IMR-90 (cell line): ENCODE measurements at regions not wholly inside any gene's neighbourhood (a gene's known extent, or its start where the extent isn't known, plus 50 kb on each side); places are given as distances from the start of the nearest gene placed in this dataset.

Experiments used
- ATAC-seq: fragments of 200-7000 bp; cut with Tn5 transposase; 2 replicates; pipeline ENCODE4 v1.9.1; 2020; ENCODE audit warnings: low read depth, mild to moderate bottlenecking, moderate library complexity
- BruUV-seq: library from RNA; stranded (reverse); fragments of 400-500 nt; replicated peaks from 2 replicates; lab custom pipeline; 2021; lab: Mats Ljungman, UMichigan
- CTCF ChIA-PET: fragments of 300-600 bp; formaldehyde crosslinking; extraction: SDS; loops from one replicate; lab custom pipeline; 2021; ENCODE audit warnings: antibody characterized with exemption; lab: Yijun Ruan, JAX
- POLR2A ChIA-PET: fragments of 300-600 bp; sonication (Branson Sonifier 250); formaldehyde crosslinking; loops from one replicate; lab custom pipeline; 2022; ENCODE audit warnings: antibody characterized with exemption; ENCODE audit not compliant: unreplicated experiment; lab: Charles Lee
- DNase-seq: peaks from one replicate; pipeline ENCODE4 v3.0.0; 2013
- H2AFZ ChIP-seq: replicated peaks from 2 replicates; pipeline ENCODE3; 2013; ENCODE audit warnings: low read length, mild to moderate bottlenecking; ENCODE audit not compliant: poor library complexity
- H2AK5ac ChIP-seq: 2 replicates; pipeline ENCODE4 v1.6.1; 2013; ENCODE audit warnings: low read depth, low read length, inconsistent platforms
- H2AK9ac ChIP-seq: replicated peaks from 2 replicates; pipeline ENCODE3; 2013; ENCODE audit warnings: mild to moderate bottlenecking, low read depth, low read length, moderate library complexity; ENCODE audit not compliant: poor library complexity
- H2BK120ac ChIP-seq: 2 replicates; pipeline ENCODE4 v1.6.1; 2013; ENCODE audit warnings: low read depth, low read length, inconsistent platforms
- H2BK15ac ChIP-seq: 3 replicates; pipeline ENCODE4 v1.6.1; 2013; ENCODE audit warnings: low read depth, low read length, inconsistent platforms
- H2BK20ac ChIP-seq: 2 replicates; pipeline ENCODE4 v1.6.1; 2013; ENCODE audit warnings: low read depth, mild to moderate bottlenecking, inconsistent platforms, low read length, moderate library complexity
- H2BK5ac ChIP-seq: 2 replicates; pipeline ENCODE4 v1.6.1; 2013; ENCODE audit warnings: mild to moderate bottlenecking, low read depth, low read length, inconsistent platforms; ENCODE audit not compliant: poor library complexity, severe bottlenecking
- H3K14ac ChIP-seq: replicated peaks from 2 replicates; pipeline ENCODE4 v1.6.1; 2013; ENCODE audit warnings: low read depth, low read length, inconsistent platforms
- H3K18ac ChIP-seq: 2 replicates; pipeline ENCODE4 v1.6.1; 2013; ENCODE audit warnings: low read depth, low read length, control low read depth
- H3K23ac ChIP-seq: 2 replicates; pipeline ENCODE4 v1.6.1; 2013; ENCODE audit warnings: low read depth, low read length, inconsistent platforms
- H3K27ac ChIP-seq: 2 replicates; pipeline ENCODE4 v1.5.1; 2013; ENCODE audit warnings: mild to moderate bottlenecking, control low read depth, low read length; ENCODE audit not compliant: insufficient read depth
- H3K27me3 ChIP-seq: 2 replicates; pipeline ENCODE4 v1.6.1; 2013; ENCODE audit warnings: low read length; ENCODE audit not compliant: control insufficient read depth, insufficient read depth
- H3K36me3 ChIP-seq: 2 replicates; pipeline ENCODE4 v1.6.1; 2013; ENCODE audit warnings: low read length, mixed read lengths; ENCODE audit not compliant: control insufficient read depth, insufficient read depth
- H3K4ac ChIP-seq: 2 replicates; pipeline ENCODE4 v1.6.1; 2013; ENCODE audit warnings: low read depth, low read length, inconsistent platforms
- H3K4me1 ChIP-seq: 2 replicates; pipeline ENCODE4 v1.6.1; 2013; ENCODE audit warnings: low read length, mixed read lengths; ENCODE audit not compliant: control insufficient read depth, insufficient read depth
- H3K4me2 ChIP-seq: 2 replicates; pipeline ENCODE4 v1.6.1; 2013; ENCODE audit warnings: low read depth, mild to moderate bottlenecking, control low read depth, low read length, moderate library complexity
- H3K4me3 ChIP-seq: 2 replicates; pipeline ENCODE4 v1.5.1; 2013; ENCODE audit warnings: low read depth, mild to moderate bottlenecking, control low read depth, low read length, moderate library complexity; ENCODE audit not compliant: insufficient read depth
- H3K56ac ChIP-seq: 2 replicates; pipeline ENCODE4 v1.6.1; 2013; ENCODE audit warnings: low read length, inconsistent platforms; ENCODE audit not compliant: insufficient read depth; ENCODE audit errors: extremely low read depth
- H3K79me1 ChIP-seq, 2 experiments: 2 replicates each; pipeline ENCODE4 v1.6.1; 2013; ENCODE audit warnings: low read length in 2 of 2, inconsistent platforms in 1 of 2, low read depth in 1 of 2
- H3K9ac ChIP-seq: 2 replicates; pipeline ENCODE4 v1.6.1; 2013; ENCODE audit warnings: low read depth, low read length, control low read depth
- H3K9me1 ChIP-seq: 2 replicates; pipeline ENCODE4 v1.6.1; 2013; ENCODE audit warnings: low read length, inconsistent platforms; ENCODE audit not compliant: insufficient read depth
- H3K9me3 ChIP-seq: 2 replicates; pipeline ENCODE4 v1.6.1; 2013; ENCODE audit warnings: low read length; ENCODE audit not compliant: control insufficient read depth, insufficient read depth
- H4K20me1 ChIP-seq: 2 replicates; pipeline ENCODE4 v1.6.1; 2013; ENCODE audit warnings: low read length, inconsistent platforms; ENCODE audit not compliant: insufficient read depth
- H4K5ac ChIP-seq: 2 replicates; pipeline ENCODE4 v1.6.1; 2013; ENCODE audit warnings: mild to moderate bottlenecking, low read depth, low read length, control low read depth
- H4K8ac ChIP-seq, 2 experiments: 2 replicates each; pipeline ENCODE4 v1.6.1; 2013; ENCODE audit warnings: low read depth in 2 of 2, low read length in 2 of 2, control low read depth in 1 of 2, inconsistent platforms in 1 of 2
- H4K91ac ChIP-seq: 2 replicates; pipeline ENCODE4 v1.6.1; 2013; ENCODE audit warnings: low read depth, low read length, inconsistent platforms; ENCODE audit not compliant: insufficient read depth
- CEBPB ChIP-seq: IDR thresholded peaks from 2 replicates; pipeline ENCODE4 v1.6.1; 2012; ENCODE audit warnings: low read depth, low read length, improper control_type of control experiment
- CHD1 ChIP-seq: IDR thresholded peaks from 2 replicates; pipeline ENCODE4 v1.6.1; 2012; ENCODE audit warnings: low read depth, low read length, improper control_type of control experiment
- CTCF ChIP-seq: conservative IDR thresholded peaks from 2 replicates; pipeline ENCODE4 v1.5.1; 2012; ENCODE audit warnings: mild to moderate bottlenecking, low read depth, low read length, improper control_type of control experiment
- ELK1 ChIP-seq: fragments of 150-350 bp; IDR thresholded peaks from 2 replicates; pipeline ENCODE4 v1.6.1; 2016; ENCODE audit warnings: low read depth, mild to moderate bottlenecking, low read length, moderate library complexity, borderline replicate concordance
- FOS ChIP-seq: fragments of 150-350 bp; IDR thresholded peaks from 2 replicates; pipeline ENCODE4 v1.6.1; 2016; ENCODE audit warnings: low read depth, low read length
- MAFK ChIP-seq: IDR thresholded peaks from 2 replicates; pipeline ENCODE4 v1.6.1; 2012; ENCODE audit warnings: low read depth, low read length, improper control_type of control experiment
- MAZ ChIP-seq: IDR thresholded peaks from 2 replicates; pipeline ENCODE4 v1.6.1; 2012; ENCODE audit warnings: low read depth, mild to moderate bottlenecking, low read length, improper control_type of control experiment, moderate library complexity, borderline replicate concordance
- MXI1 ChIP-seq: IDR thresholded peaks from 2 replicates; pipeline ENCODE4 v1.6.1; 2012; ENCODE audit warnings: low read depth, mild to moderate bottlenecking, low read length, moderate library complexity, borderline replicate concordance
- NFE2L2 ChIP-seq: fragments of 150-350 bp; IDR thresholded peaks from 2 replicates; pipeline ENCODE4 v1.6.1; 2016; ENCODE audit warnings: low read depth, mild to moderate bottlenecking, low read length
- POLR2A ChIP-seq: IDR thresholded peaks from 2 replicates; pipeline ENCODE4 v1.6.1; 2012; ENCODE audit warnings: mild to moderate bottlenecking, low read depth, low read length
- RAD21 ChIP-seq: IDR thresholded peaks from 2 replicates; pipeline ENCODE4 v1.6.1; 2012; ENCODE audit warnings: low read length, improper control_type of control experiment
- RCOR1 ChIP-seq: IDR thresholded peaks from 2 replicates; pipeline ENCODE4 v1.6.1; 2012; ENCODE audit warnings: mild to moderate bottlenecking, low read length, improper control_type of control experiment; ENCODE audit not compliant: insufficient replicate concordance
- RFX5 ChIP-seq: IDR thresholded peaks from 2 replicates; pipeline ENCODE4 v1.8.0; 2012; ENCODE audit warnings: low read depth, mild to moderate bottlenecking, low read length, moderate library complexity
- SMC3 ChIP-seq: fragments of 150-350 bp; IDR thresholded peaks from 2 replicates; pipeline ENCODE4 v1.6.1; 2016; ENCODE audit warnings: low read depth, mild to moderate bottlenecking, antibody characterized with exemption, low read length, moderate library complexity
- WGBS, 2 experiments: methylation state at CpG; one replicate each; pipeline versions ENCODE4 v1.1.5 to v1.1.7; 2013; ENCODE audit warnings: missing lambda C conversion rate in 2 of 2; ENCODE audit not compliant: insufficient read length in 1 of 2; ENCODE audit errors: extremely low coverage in 2 of 2; 5-methylcytosine and 5-hydroxymethylcytosine counted together
- dilution Hi-C: fragments of 300-500 bp; cut with HindIII; formaldehyde crosslinking; loops from one replicate; pipeline ENCODE4 v1.14.3; 2018; ENCODE audit warnings: low sequenced_read_pairs; ENCODE audit not compliant: unreplicated experiment
- in situ Hi-C: fragments of 300-500 bp; cut with MboI; formaldehyde crosslinking; loops from 3 replicates; pipeline ENCODE4 v1.14.3; 2019; ENCODE audit warnings: low sequenced_read_pairs, inconsistent platforms, mixed read lengths
- intact Hi-C: fragments of 100-400 bp; cut with micrococcal nuclease; formaldehyde crosslinking; loops from 2 replicates; pipeline ENCODE4 v1.10.0; 2022
- TF ChIP-seq, protein P1 (sequence below): fragments of 150-350 bp; IDR thresholded peaks from 2 replicates; pipeline ENCODE4 v1.6.1; 2017; ENCODE audit warnings: mild to moderate bottlenecking, antibody characterized with exemption, low read length, low read depth

DNA sequence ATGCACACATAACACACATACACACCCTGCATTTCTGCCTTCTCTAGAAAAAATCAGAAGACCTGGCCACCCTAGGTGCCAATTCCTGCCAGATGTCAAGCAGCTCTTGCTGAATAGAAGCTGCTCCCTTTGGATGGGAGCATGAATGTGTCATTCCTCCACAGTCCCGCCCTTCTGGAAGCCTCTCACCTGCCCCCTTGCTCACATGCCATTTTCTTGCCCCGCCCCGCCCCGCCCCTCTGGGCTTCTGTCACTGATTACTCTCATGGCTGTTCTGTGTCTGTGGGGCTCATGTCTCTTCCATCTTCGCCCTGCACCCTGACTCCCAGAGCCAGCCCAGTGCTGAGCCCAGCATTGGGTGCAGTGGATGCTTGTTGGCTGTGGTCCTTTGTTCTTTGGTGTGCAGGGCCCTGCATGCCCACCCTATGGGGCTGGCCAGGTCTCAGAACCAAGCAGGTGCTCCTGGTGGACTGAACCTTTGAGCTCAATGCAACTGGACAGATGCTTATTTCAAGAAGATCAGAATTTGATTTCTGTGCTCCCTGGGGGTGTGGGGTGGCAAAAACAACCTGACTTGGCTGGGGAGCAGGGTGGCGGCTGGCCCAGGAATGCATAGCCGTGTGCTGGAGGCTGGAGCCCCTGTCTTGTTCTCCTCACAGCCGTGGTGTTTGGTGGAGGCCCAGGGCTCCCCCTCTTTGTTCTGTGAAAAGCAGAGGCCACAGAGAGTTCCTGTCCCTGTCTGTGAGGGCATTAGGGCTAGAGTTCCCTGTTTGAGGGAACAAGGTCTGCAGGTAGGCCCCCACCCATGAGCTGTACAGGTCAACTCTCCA, 140.6 kb upstream of the GLI2 start:
- Histone ChIP-seq H3K56ac (no peak overlapping the region), H4K5ac (no peak overlapping the region), H3K27me3 (no peaks in the 10 kb centered on the region; the same call in 1 of the 2 replicates), H3K14ac (no peak overlapping the region), H3K36me3 (no peaks in the 10 kb centered on the region), H2BK15ac (peak overlapping the region; percentile 21; the same call in 1 of the 3 replicates), H3K4me3 (no peak overlapping the region), H2AK9ac (no peak overlapping the region), H2BK20ac (no peak overlapping the region), H2AK5ac (peak overlapping the region; percentile 4; the same call in 1 of the 2 replicates), H3K79me1 (no peaks in the 10 kb centered on the region), H2BK5ac (no peak overlapping the region), H3K23ac (no peak overlapping the region), H3K9me1 (peaks cover 13% of the 10 kb centered on the region), H4K91ac (no peak overlapping the region; the same call in 1 of the 2 replicates), H4K20me1 (no peaks in the 10 kb centered on the region), H2AFZ (no peak overlapping the region), H3K9ac (no peak overlapping the region), H3K18ac (no peak overlapping the region), H3K9me3 (peaks cover 6% of the 10 kb centered on the region; the same call in 1 of the 2 replicates), H2BK120ac (no peak overlapping the region), H3K4me1 (peaks cover 22% of the 10 kb centered on the region), H3K27ac (no peak overlapping the region), H3K4me2 (no peak overlapping the region), H3K4ac (0 out of 2 replicates have a peak overlapping the region, but pooled peaks have one; percentile 10), H4K8ac (no peak overlapping the region; a peak in 1 of 4 replicates)
- ChIA-PET CTCF (no interaction called here), POLR2A (no interaction called here)
- WGBS, 2 experiments = 60% methylated on average over 2 of the region's 8 CpGs; no CpG with 5 or more reads in 1 of the 2 experiments
- DNase-seq (no peak), ATAC-seq (no peak)
- in situ Hi-C loops (no loop called here), intact Hi-C loops (no loop called here), dilution Hi-C loops (no loop called here)
- BruUV-seq = no TSS peak
- TF ChIP-seq ELK1 (no peak), RAD21 (no peak), MAFK (no peak), FOS (no peak), RFX5 (no peak), MAZ (no peak), CEBPB (no peak), POLR2A (no peak), SMC3 (no peak), NFE2L2 (no peak), CTCF (no peak), RCOR1 (no peak), MXI1 (no peak), CHD1 (no peak)
- TF ChIP-seq, protein P1, sequence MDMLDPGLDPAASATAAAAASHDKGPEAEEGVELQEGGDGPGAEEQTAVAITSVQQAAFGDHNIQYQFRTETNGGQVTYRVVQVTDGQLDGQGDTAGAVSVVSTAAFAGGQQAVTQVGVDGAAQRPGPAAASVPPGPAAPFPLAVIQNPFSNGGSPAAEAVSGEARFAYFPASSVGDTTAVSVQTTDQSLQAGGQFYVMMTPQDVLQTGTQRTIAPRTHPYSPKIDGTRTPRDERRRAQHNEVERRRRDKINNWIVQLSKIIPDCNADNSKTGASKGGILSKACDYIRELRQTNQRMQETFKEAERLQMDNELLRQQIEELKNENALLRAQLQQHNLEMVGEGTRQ = no peak
